GM19023 (cell line): ENCODE measurements at regions not wholly inside any gene's neighbourhood (a gene's known extent, or its start where the extent isn't known, plus 50 kb on each side); places are given as distances from the start of the nearest gene placed in this dataset.

ENCODE experiments used
- ATAC-seq: cut with Tn5 transposase; IDR thresholded peaks from one replicate; pipeline ENCODE4 v1.9.1; 2021; ENCODE audit warnings: mild to moderate bottlenecking, moderate library complexity; ENCODE audit not compliant: unreplicated experiment

GRCh38 chr13:111513766-111514609 is 193.5 kb downstream of the TEX29 start:
- no peak for ATAC-seq

GRCh38 chr13:111514610-111515306 is 194.3 kb downstream of the TEX29 start:
- no peak for ATAC-seq

GRCh38 chr13:111515307-111515617 is 194.8 kb downstream of the TEX29 start:
- ATAC-seq, result no peak

- no peak for ATAC-seq
These were observed 195.2 kb downstream of the TEX29 start for GRCh38 chr13:111515635-111516034.

GRCh38 chr13:111516712-111517640 is 196.5 kb downstream of the TEX29 start:
- no peak for ATAC-seq

GRCh38 chr13:111517641-111518010 is 197.2 kb downstream of the TEX29 start:
- no peak for ATAC-seq

- ATAC-seq, result no peak
These were observed 197.8 kb downstream of the TEX29 start for GRCh38 chr13:111518161-111518792.

- no peak for ATAC-seq
These were observed 198.6 kb downstream of the TEX29 start for GRCh38 chr13:111519041-111519440.

GRCh38 chr13:111519490-111520170 is 199.2 kb downstream of the TEX29 start:
- no peak for ATAC-seq

- no peak for ATAC-seq
These were observed 200.6 kb downstream of the TEX29 start for GRCh38 chr13:111521030-111521429.

- ATAC-seq, result no peak
These were observed 201.3 kb downstream of the TEX29 start for GRCh38 chr13:111521691-111522229.

- ATAC-seq, result no peak
These were observed 205.1 kb downstream of the TEX29 start for GRCh38 chr13:111525320-111526118.

- ATAC-seq, result no peak
These were observed 206.5 kb downstream of the TEX29 start for GRCh38 chr13:111526922-111527321.

GRCh38 chr13:111527614-111528229 is 207.3 kb downstream of the TEX29 start:
- no peak for ATAC-seq

- no peak for ATAC-seq
These were observed 208.1 kb downstream of the TEX29 start for GRCh38 chr13:111528513-111528912.

- no peak for ATAC-seq
These were observed 209.9 kb downstream of the TEX29 start for GRCh38 chr13:111530137-111530870.

GRCh38 chr13:111531505-111531904 is 211.1 kb downstream of the TEX29 start:
- no peak for ATAC-seq

GRCh38 chr13:111532111-111532510 is 211.7 kb downstream of the TEX29 start:
- no peak for ATAC-seq
